SK-N-SH (cell line): ENCODE measurements at regions not wholly inside any gene's neighbourhood (a gene's known extent, or its start where the extent isn't known, plus 50 kb on each side); places are given as distances from the start of the nearest gene placed in this dataset.

Experiments used
- CTCF ChIA-PET: fragments of 300-600, 350-600 bp; formaldehyde crosslinking; extraction: SDS; loops from one replicate; lab custom pipeline; 2021; lab: Yijun Ruan, JAX
- POLR2A ChIA-PET: fragments of 350-600 bp; sonication (Branson Sonifier 250); formaldehyde crosslinking; extraction: SDS; loops from one replicate; lab custom pipeline; 2020; ENCODE audit warnings: antibody characterized with exemption, inconsistent platforms; lab: Yijun Ruan, JAX
- DNase-seq: peaks from one replicate; pipeline ENCODE4 v3.0.0; 2012
- H2AFZ ChIP-seq: fragments of 200-600 bp; sonication (generic); 2 replicates; pipeline ENCODE4 v1.8.1; 2016; ENCODE audit warnings: antibody characterized with exemption, mild to moderate bottlenecking, low read depth
- H3F3A ChIP-seq: fragments of 200-600 bp; sonication (generic); replicated peaks from 2 replicates; pipeline ENCODE3; 2016; ENCODE audit warnings: antibody characterized with exemption, mild to moderate bottlenecking; ENCODE audit not compliant: insufficient read depth
- H3K27ac ChIP-seq, 2 experiments: fragments of 200-500 bp in 1 of 2; fragments of 200-600 bp in 1 of 2; sonication (Bioruptor generic) in 1 of 2; sonication (generic), shearing (Covaris generic) in 1 of 2; 2 replicates each; pipeline versions ENCODE4 v1.5.1 to v1.6.1; 2014 to 2016; ENCODE audit warnings: low read depth in 2 of 2, inconsistent platforms in 1 of 2, low read length in 1 of 2, mild to moderate bottlenecking in 1 of 2, mixed read lengths in 1 of 2
- H3K27me3 ChIP-seq: fragments of 200-600 bp; sonication (generic), shearing (Covaris generic); 2 replicates; pipeline ENCODE4 v1.6.1; 2016; ENCODE audit warnings: mixed run types; ENCODE audit not compliant: insufficient read depth
- H3K36me3 ChIP-seq, 2 experiments: fragments of 200-500 bp in 1 of 2; fragments of 200-600 bp in 1 of 2; sonication (Bioruptor generic) in 1 of 2; sonication (generic) in 1 of 2; replicated peaks in 1 of 2; 2 replicates each; pipeline versions ENCODE3 to v1.5.1; 2014 to 2016; ENCODE audit warnings: low read length in 1 of 2, mild to moderate bottlenecking in 1 of 2; ENCODE audit not compliant: insufficient read depth in 2 of 2, control insufficient read depth in 1 of 2
- H3K4me1 ChIP-seq, 2 experiments: fragments of 200-500 bp in 1 of 2; fragments of 200-600 bp in 1 of 2; sonication (Bioruptor generic) in 1 of 2; sonication (generic), shearing (Covaris generic) in 1 of 2; 2 replicates each; pipeline versions ENCODE4 v1.5.1 to v1.6.1; 2014 to 2016; ENCODE audit warnings: low read depth in 1 of 2, low read length in 1 of 2, mixed run types in 1 of 2; ENCODE audit not compliant: insufficient read depth in 2 of 2, control insufficient read depth in 1 of 2
- H3K4me2 ChIP-seq: fragments of 200-600 bp; sonication (generic), shearing (Covaris generic); 2 replicates; pipeline ENCODE4 v1.6.1; 2017; ENCODE audit warnings: mixed run types
- H3K4me3 ChIP-seq, 2 experiments: fragments of 200-500 bp in 1 of 2; fragments of 200-600 bp in 1 of 2; sonication (Bioruptor generic) in 1 of 2; sonication (generic), shearing (Covaris generic) in 1 of 2; 2 replicates each; pipeline versions ENCODE4 v1.5.1 to v1.8.1; 2014 to 2016; ENCODE audit warnings: low read depth in 2 of 2, inconsistent platforms in 1 of 2, low read length in 1 of 2, mild to moderate bottlenecking in 1 of 2, mixed read lengths in 1 of 2, moderate library complexity in 1 of 2
- H3K79me2 ChIP-seq: fragments of 200-600 bp; sonication (generic); 2 replicates; pipeline ENCODE4 v1.8.1; 2017; ENCODE audit warnings: mild to moderate bottlenecking; ENCODE audit not compliant: insufficient read depth
- H3K9ac ChIP-seq: fragments of 200-600 bp; sonication (generic); 2 replicates; pipeline ENCODE4 v1.6.1; 2017; ENCODE audit warnings: mixed run types
- H3K9me2 ChIP-seq: fragments of 200-600 bp; sonication (generic); 2 replicates; pipeline ENCODE4 v1.6.1; 2017; ENCODE audit warnings: mixed run types
- H3K9me3 ChIP-seq: fragments of 200-600 bp; sonication (generic); 2 replicates; pipeline ENCODE4 v1.6.1; 2017; ENCODE audit warnings: mixed run types, mild to moderate bottlenecking, moderate library complexity
- H4K20me1 ChIP-seq: fragments of 200-600 bp; sonication (generic); 2 replicates; pipeline ENCODE4 v1.6.1; 2017; ENCODE audit warnings: mild to moderate bottlenecking, mixed run types; ENCODE audit not compliant: insufficient read depth
- CHD2 ChIP-seq: fragments of 150-350 bp; IDR thresholded peaks from 2 replicates; pipeline ENCODE4 v1.6.1; 2018; ENCODE audit warnings: low read length; ENCODE audit not compliant: partially characterized antibody
- ELF1 ChIP-seq: IDR thresholded peaks from 2 replicates; pipeline ENCODE4 v1.4.0; 2012
- FOSL2 ChIP-seq: IDR thresholded peaks from 2 replicates; pipeline ENCODE4 v1.4.0; 2012; ENCODE audit warnings: low read depth, mild to moderate bottlenecking, moderate library complexity, borderline replicate concordance
- FOXJ3 ChIP-seq: sonication (generic); formaldehyde crosslinking; IDR thresholded peaks from 2 replicates; pipeline ENCODE4 v1.5.1; 2020; ENCODE audit warnings: mild to moderate bottlenecking, missing genetic modification reagents
- FOXM1 ChIP-seq: IDR thresholded peaks from 2 replicates; pipeline ENCODE4 v1.4.0; 2012; ENCODE audit warnings: low read depth, mild to moderate bottlenecking
- JUND ChIP-seq: IDR thresholded peaks from 2 replicates; pipeline ENCODE4 v1.4.0; 2012
- MXI1 ChIP-seq: IDR thresholded peaks from 2 replicates; pipeline ENCODE4 v1.6.1; 2012; ENCODE audit warnings: mild to moderate bottlenecking, low read depth, low read length, improper control_type of control experiment
- PBX3 ChIP-seq: IDR thresholded peaks from 2 replicates; pipeline ENCODE4; 2012
- RCOR1 ChIP-seq: fragments of 150-350 bp; IDR thresholded peaks from 2 replicates; pipeline ENCODE4 v1.6.1; 2017; ENCODE audit warnings: antibody characterized with exemption, low read length
- RFX5 ChIP-seq: IDR thresholded peaks from 2 replicates; pipeline ENCODE4 v1.6.1; 2012; ENCODE audit warnings: mild to moderate bottlenecking, improper control_type of control experiment, low read length
- RXRA ChIP-seq: IDR thresholded peaks from 2 replicates; pipeline ENCODE4 v1.4.0; 2012; ENCODE audit warnings: low read depth, mild to moderate bottlenecking, borderline replicate concordance
- TAF1 ChIP-seq: IDR thresholded peaks from 2 replicates; pipeline ENCODE4 v1.6.1; 2012; ENCODE audit warnings: low read depth, mild to moderate bottlenecking, low read length, moderate library complexity, borderline replicate concordance
- TCF12 ChIP-seq: IDR thresholded peaks from 2 replicates; pipeline ENCODE4 v1.4.0; 2012
- WGBS: methylation state at CpG from one replicate; pipeline ENCODE4 v1.1.6; 2017; ENCODE audit warnings: low lambda C conversion rate; 5-methylcytosine and 5-hydroxymethylcytosine counted together
- TF ChIP-seq, protein P1 (sequence below): IDR thresholded peaks from 2 replicates; pipeline ENCODE4 v1.4.0; 2012; ENCODE audit warnings: low read depth, borderline replicate concordance
- TF ChIP-seq, protein P2 (sequence below): IDR thresholded peaks from 2 replicates; pipeline ENCODE4 v1.6.1; 2012; ENCODE audit warnings: mild to moderate bottlenecking, low read depth, low read length, moderate library complexity

DNA sequence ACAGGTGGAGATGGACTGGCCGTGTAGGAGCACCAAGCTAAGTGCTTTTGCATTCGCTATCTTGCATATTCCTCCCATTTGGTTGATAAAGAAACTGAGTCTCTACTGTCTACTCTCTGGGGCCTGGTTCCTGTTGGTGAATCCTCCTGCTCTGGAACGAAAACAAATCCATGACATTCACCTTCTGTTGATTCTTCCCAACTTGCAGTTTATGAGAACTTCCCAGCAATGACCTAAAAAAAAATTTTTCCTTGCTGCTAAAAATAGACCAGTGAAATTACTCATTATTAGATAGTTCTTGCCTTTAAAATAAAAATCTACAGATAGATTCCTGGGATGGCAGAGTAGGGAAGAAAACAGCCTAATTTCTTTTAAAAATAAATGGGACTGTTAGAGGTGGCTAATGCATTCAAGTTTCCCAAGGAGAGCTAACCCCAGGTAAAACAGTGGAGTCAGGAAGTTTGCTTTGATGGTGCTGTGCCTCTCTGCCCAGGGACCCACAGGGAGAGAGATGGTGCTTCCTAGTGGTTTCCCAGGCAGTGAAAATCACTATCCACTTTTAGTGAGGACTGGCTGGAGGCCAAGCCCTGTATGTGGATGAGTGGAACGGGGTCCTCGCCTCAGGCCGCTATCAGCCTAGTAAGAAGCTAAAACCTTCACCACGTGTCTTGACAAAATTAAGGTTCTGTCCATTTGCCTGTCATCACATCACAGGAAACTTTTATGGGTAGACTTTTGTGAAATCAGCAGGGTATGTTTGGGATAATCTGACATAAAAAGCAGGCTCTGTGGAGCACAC is 68.4 kb upstream of the NR3C1 start (continued):
- TF ChIP-seq CHD2, result no peak

GRCh38 chr5:143471041-143471509 is 67.6 kb upstream of the NR3C1 start:
- H3F3A ChIP-seq, result no peaks in the 10 kb centered on the region
- CTCF ChIA-PET, result no interaction called here
- no peaks in the 10 kb centered on the region for H3K9me3 ChIP-seq
- no peak overlapping the region; the same call in 1 of the 2 replicates for H2AFZ ChIP-seq
- H3K4me3 ChIP-seq, result no peak overlapping the region
- POLR2A ChIA-PET, result no interaction called here
- no peaks in the 10 kb centered on the region for H3K36me3 ChIP-seq
- no peak overlapping the region; a peak in 1 of 4 replicates for H3K27ac ChIP-seq
- H3K79me2 ChIP-seq, result no peaks in the 10 kb centered on the region
- H3K9me2 ChIP-seq, result no peaks in the 10 kb centered on the region
- no peaks in the 10 kb centered on the region for H3K27me3 ChIP-seq
- no peak for DNase-seq
- no peak overlapping the region for H3K9ac ChIP-seq
- no peak for TF ChIP-seq RCOR1
- TF ChIP-seq PBX3, result no peak
- TF ChIP-seq, protein P1, sequence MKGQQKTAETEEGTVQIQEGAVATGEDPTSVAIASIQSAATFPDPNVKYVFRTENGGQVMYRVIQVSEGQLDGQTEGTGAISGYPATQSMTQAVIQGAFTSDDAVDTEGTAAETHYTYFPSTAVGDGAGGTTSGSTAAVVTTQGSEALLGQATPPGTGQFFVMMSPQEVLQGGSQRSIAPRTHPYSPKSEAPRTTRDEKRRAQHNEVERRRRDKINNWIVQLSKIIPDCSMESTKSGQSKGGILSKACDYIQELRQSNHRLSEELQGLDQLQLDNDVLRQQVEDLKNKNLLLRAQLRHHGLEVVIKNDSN, result no peak
- TF ChIP-seq, protein P2, sequence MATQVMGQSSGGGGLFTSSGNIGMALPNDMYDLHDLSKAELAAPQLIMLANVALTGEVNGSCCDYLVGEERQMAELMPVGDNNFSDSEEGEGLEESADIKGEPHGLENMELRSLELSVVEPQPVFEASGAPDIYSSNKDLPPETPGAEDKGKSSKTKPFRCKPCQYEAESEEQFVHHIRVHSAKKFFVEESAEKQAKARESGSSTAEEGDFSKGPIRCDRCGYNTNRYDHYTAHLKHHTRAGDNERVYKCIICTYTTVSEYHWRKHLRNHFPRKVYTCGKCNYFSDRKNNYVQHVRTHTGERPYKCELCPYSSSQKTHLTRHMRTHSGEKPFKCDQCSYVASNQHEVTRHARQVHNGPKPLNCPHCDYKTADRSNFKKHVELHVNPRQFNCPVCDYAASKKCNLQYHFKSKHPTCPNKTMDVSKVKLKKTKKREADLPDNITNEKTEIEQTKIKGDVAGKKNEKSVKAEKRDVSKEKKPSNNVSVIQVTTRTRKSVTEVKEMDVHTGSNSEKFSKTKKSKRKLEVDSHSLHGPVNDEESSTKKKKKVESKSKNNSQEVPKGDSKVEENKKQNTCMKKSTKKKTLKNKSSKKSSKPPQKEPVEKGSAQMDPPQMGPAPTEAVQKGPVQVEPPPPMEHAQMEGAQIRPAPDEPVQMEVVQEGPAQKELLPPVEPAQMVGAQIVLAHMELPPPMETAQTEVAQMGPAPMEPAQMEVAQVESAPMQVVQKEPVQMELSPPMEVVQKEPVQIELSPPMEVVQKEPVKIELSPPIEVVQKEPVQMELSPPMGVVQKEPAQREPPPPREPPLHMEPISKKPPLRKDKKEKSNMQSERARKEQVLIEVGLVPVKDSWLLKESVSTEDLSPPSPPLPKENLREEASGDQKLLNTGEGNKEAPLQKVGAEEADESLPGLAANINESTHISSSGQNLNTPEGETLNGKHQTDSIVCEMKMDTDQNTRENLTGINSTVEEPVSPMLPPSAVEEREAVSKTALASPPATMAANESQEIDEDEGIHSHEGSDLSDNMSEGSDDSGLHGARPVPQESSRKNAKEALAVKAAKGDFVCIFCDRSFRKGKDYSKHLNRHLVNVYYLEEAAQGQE, result no peak
- TF ChIP-seq ELF1, result no peak
- TF ChIP-seq RXRA, result no peak
- TF ChIP-seq RFX5, result no peak
- no peak for TF ChIP-seq FOSL2
- TF ChIP-seq FOXM1, result no peak
- no peak for TF ChIP-seq JUND
- TF ChIP-seq TAF1, result no peak
- no peak for TF ChIP-seq FOXJ3 (CRISPR knock-in tag)
- no peak for TF ChIP-seq TCF12
- TF ChIP-seq MXI1, result no peak
- 72% methylated on average over 1 of the region's 1 CpG for WGBS
- H3K4me2 ChIP-seq, result no peak overlapping the region; the same call in 1 of the 2 replicates
- peaks cover 0 to 13% of the 10 kb centered on the region in 2 experiments; a peak in 2 of 4 replicates for H3K4me1 ChIP-seq
- no peaks in the 10 kb centered on the region for H4K20me1 ChIP-seq
